ENCODE measurements at regions not wholly inside any gene's neighbourhood (a gene's known extent, or its start where the extent isn't known, plus 50 kb on each side); places are given as distances from the start of the nearest gene placed in this dataset.
"Not testable (repeated sequence)": the region's sequence is repeated elsewhere in the genome, so short reads cannot be mapped to it uniquely, and the experiment has no call there.

- DNase-seq = not testable (repeated sequence)
Observed at GRCh38 chr10:53647221-53647620, 874.6 kb upstream of the MBL2 start.

DNA sequence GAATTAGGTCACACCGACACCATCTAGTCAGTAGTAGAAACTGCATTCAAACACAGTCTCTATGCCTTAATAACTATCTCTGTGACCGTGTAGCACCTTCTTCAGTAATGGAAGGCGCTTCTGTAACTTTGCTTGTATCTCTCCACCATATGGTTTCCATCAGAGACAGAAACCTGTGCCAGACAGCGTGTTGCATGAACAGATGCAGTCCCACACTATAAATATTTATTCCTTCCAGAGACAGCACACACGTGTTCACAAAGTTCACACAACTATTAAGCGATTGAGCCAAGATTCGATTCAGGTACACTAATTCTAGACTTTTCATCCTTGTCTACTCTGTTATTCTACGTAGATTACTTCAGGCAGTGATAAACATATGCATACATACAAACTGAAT, 873.9 kb upstream of the MBL2 start:
- peak; percentile 10 for DNase-seq

DNA sequence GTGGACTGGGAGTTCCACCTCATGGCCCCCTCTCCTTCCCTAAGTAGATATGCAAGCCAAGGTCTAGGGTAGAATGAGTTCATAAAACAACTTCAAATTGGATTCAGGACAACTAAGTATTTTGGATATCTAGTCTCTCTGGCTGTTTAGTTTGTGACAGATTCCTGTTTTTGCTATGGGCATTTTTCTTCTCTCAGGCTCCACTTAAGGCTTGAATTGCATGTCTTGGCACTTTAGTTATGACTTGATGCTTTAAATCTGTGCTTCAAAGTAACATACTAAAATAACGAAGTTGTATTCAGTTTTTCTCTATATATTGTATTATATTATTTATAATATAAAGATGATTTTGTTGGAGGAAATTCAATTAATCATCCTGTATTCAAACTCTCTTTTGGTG, 873.4 kb upstream of the MBL2 start:
- DNase-seq = no peak

GRCh38 chr10:53638006-53638405, 865.4 kb upstream of the MBL2 start:
- DNase-seq = no peak

- DNase-seq = no peak
Observed at GRCh38 chr10:53624722-53625121, 852.1 kb upstream of the MBL2 start.

GRCh38 chr10:53622201-53622600, 849.6 kb upstream of the MBL2 start:
- no peak for DNase-seq

- DNase-seq = no peak
Observed at GRCh38 chr10:53619671-53620070, 847.1 kb upstream of the MBL2 start.

DNA sequence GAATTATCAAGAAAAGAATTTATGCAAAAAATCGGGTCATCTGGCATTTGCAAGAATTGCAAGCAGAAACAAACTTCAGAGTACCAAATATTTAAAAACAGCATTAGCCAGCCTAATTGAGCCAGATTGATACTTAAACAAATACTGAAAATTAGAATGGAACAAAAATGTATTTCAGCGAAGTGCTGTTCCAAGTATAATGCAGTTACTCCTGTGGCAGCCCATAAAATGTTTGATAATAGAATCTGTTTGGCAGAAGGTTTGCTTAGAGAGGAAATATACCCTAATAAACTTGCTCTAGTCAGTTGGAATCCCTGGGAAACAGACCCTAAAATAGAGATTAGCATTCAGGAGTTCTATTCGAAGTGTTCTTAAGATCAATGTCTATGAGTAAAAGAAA, 835.1 kb upstream of the MBL2 start:
- no peak for DNase-seq

DNA sequence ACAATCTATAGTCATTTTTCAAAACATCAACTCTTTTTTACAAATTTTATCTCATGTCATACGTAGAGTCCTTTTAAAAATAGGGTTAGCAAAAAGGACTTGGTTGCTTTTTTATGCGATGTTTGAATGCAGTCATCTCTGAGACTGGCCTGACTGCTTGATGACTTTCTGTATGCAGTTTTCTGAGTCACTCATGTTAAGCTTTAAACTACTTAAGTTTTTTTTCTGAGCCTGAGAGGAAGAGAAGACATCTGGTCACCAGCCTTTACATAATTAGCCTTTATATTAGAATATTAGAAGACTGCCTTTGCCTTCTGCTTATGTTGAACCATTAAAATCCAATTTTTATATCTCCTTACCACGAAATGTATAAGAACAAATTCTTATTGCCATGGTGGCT, 834.4 kb upstream of the MBL2 start:
- peak; percentile 25 for DNase-seq

DNA sequence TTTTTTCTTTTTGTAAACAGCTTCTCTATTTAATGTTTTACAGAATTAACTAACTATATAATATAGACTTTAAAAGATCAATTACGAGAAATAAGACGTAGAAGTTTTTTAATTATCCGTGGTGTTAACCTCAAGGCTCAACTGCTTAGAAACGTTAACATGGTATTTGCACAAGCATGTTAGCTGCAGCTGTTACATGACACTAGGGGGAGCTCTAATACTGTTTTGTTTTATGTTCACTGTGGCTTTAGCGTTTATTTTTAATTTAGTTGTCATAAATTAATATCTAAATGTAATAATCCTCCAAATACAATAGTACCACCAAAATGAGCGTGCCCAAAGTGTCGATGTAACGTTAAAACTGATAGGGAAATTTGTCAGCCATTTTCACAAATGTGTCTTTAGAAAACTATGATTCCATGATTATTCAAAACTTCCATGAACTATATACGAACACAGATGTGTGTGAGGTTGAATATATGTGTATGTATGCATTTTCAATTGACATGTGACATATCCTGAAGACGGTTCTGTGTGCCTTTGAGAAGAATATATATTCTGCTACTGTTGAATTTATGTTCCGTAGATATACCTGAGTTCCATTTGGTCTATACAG, 828.8 kb upstream of the MBL2 start:
- peak; percentile 17 for DNase-seq

- no peak for DNase-seq
Observed at GRCh38 chr10:53598914-53599313, 826.3 kb upstream of the MBL2 start.

- DNase-seq = no peak
Observed at GRCh38 chr10:53597835-53598251, 825.3 kb upstream of the MBL2 start.

- no peak for DNase-seq
Observed at GRCh38 chr10:53580465-53580864, 807.9 kb upstream of the MBL2 start.

DNA sequence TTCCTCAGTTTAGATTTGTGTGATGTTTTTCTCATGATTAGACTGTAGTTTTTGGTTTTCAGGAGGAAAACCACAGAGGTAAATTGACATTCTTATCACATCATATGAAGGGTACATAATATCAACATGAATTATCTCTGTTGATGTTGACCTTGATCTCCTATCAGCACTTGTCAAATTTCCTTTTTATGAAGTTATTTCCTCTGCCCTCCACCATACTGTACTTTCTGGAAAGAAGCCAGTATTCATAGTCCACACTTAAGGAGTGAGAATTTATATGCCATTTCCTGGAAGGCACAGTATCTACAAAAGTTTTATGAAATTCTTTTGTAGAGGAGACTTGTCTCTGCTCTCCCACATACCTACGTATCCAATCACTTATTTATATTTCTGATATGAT, 807.2 kb upstream of the MBL2 start:
- DNase-seq = no peak

GRCh38 chr10:53574024-53574423, 801.4 kb upstream of the MBL2 start:
- no peak for DNase-seq

DNA sequence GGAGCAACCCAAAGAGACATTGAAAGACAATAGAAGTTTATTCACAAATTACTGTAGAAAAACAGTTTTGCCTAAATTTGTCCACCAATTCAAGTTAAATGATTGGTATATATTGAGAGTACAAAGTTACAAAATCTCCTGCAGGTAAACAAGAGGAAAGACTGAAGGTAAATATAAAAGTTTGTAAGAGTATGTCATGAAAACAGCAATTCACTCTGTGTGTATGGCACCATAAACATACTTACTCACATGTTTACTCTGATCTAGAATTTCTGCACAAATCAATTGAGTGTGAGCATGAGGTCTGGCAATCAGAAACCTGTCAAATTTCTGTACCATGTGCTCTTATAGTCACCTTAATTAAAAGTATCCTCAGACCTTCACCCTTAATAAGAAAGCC, 800.9 kb upstream of the MBL2 start:
- no peak for DNase-seq

DNA sequence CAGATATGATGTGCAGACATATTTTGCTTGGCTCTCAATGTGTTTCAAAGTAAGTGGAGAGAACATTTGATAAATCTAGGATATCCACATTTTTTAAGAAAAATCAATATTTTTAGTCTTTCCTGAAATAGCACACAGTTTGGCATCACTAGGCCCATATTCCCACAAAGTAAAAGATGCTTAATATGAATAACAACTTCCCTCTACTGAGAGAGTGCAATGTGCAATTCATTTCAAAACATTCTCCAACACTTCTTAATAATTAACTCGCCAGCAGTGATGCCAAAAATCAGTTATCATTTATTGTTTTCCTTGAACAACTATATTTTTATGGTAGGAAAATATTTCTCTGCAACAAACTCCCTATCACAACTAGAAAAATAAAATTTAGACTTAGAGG, 800.2 kb upstream of the MBL2 start:
- DNase-seq = no peak

DNA sequence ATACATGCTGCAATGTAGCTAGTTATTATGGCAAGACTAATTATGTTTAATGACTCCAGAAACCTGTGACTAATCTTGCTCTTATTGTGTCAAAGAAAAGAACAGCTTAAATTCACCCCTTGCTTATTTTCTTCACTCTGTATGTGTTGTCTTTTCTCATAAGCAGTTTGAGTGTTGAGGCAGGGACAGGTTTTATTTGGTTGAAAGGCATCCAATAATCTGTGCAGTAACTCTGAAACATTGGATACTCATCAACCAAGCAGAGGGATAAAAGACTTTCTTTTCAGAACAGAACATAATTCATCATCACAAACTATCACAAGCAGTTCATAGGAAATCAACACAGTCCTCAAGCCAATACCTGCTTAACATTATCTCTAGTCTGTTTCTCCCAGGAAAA, 797.6 kb upstream of the MBL2 start:
- no peak for DNase-seq

DNA sequence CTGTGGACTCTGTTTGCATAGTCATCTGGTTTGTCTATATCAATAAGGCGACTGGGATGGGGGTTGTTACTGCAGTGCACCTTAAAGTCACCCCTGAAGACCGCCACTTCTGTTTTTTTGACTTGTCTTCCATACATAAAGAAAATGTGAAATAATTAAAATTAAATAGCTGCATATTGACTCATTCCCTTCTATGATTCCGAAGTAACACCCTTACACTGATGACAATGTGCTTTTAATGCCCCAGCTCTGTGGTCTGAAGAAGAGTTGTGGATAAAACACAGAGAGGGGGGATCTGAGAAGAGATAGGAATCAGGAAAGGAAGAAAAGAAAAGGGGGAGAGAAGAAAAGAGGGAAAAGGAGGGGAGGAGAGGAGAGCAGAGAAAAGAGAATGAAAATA, 796.9 kb upstream of the MBL2 start:
- DNase-seq = no peak

DNA sequence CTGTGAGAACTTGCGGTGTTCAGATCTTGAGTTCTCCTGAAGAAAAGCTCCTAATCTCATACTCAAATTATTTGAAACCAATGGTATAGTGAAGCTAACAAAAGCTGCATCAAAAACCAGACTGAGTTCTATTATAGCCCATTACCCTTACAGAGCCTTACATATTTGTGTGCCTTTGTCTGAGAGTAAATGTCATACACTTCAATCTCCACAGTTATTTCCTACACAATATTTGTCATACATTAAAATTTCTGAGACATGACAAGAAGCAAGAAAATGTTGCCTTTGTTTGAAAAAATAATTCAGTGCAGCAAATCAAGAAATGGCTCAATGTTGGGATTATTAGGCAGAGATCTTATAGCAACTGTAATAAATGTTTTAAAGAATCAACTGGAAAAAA, 776.1 kb upstream of the MBL2 start:
- no peak for DNase-seq

DNA sequence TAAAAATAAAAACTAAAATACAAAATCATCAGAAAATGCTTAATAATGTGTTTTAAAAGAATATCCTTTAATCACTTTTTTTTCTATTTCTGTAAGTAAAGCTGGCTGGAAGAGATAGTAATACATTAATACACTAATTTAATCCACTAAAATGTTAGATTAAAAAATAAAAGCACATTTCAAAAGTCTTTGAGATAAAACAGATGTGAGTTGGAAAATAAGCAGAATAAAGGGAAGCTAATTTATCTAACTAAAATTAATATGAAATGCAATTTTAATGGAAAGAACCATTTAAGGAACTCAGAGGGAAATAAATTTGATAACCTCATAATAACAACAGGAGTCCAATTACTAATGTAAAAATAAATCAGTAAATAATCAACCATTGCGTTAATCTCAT, 774.8 kb upstream of the MBL2 start:
- DNase-seq = no peak

DNA sequence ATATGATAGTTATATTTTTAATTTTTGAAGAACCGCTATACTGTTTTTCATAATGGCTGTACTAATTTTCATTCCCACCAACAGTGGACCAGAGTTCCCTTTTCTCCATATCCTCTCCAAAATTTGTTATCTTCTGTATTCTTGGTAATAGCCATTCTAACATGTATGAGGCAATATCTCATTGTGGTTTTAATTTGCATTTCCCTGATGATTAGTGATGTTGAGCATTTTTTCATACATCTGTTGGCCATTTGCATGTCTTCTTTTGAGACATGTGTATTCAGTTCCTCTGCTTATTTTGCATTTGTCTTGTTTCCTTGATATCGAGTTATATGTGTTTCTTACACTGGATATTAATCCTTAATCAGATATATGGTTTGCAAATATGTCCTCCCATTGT, 770.8 kb upstream of the MBL2 start:
- no peak for DNase-seq

- DNase-seq = no peak
Observed at GRCh38 chr10:53537508-53537907, 764.9 kb upstream of the MBL2 start.

DNA sequence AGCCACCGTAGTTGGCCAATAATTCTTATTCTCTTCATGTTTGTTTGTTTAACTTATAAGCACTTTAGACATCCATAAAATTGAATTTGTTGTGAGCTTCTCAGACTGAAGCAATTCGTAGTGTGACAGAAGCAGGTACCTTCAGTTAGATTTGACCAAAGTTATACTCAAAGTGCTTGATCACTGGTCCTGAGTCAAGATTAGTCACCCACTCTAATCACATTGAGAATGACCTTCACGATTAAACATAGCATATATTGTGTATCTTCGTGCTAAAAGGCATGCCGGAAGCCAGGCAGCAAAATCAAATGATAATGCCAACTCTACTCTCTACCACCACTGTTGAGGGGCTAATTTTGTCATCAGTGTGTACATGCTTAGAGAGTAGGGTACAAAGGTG, 763.7 kb upstream of the MBL2 start:
- DNase-seq = no peak

- no peak for DNase-seq
Observed at GRCh38 chr10:53534428-53534827, 761.8 kb upstream of the MBL2 start.
